SK-N-SH treated with all-trans-retinoic acid at 6 μM for 48 hours (cell line): ENCODE measurements at regions not wholly inside any gene's neighbourhood (a gene's known extent, or its start where the extent isn't known, plus 50 kb on each side); places are given as distances from the start of the nearest gene placed in this dataset.

ENCODE experiments used
- ATAC-seq: fragments of 200-7000 bp; cut with Tn5 transposase; 3 replicates; pipeline ENCODE4 v1.9.1; 2020; ENCODE audit warnings: mild to moderate bottlenecking, moderate library complexity
- ARNTL ChIP-seq: fragments of 450-650 bp; formaldehyde crosslinking; IDR thresholded peaks from 2 replicates; pipeline ENCODE4 v1.5.0; 2020; ENCODE audit warnings: low read depth, mild to moderate bottlenecking, moderate library complexity, borderline replicate concordance
- BACH2 ChIP-seq: fragments of 250-450 bp; sonication (Bioruptor Pico); IDR thresholded peaks from 2 replicates; pipeline ENCODE4 v1.9.0; 2021; ENCODE audit warnings: mild to moderate bottlenecking, borderline replicate concordance
- CREB5 ChIP-seq: fragments of 250-450 bp; sonication (Bioruptor Pico); IDR thresholded peaks from 2 replicates; pipeline ENCODE4 v1.5.1; 2020; ENCODE audit warnings: low read depth, mild to moderate bottlenecking, moderate library complexity
- CSDC2 ChIP-seq: fragments of 250-450 bp; sonication (Bioruptor Pico); IDR thresholded peaks from 2 replicates; pipeline ENCODE4 v1.5.0; 2020; ENCODE audit warnings: mild to moderate bottlenecking, moderate library complexity
- CSRNP3 ChIP-seq: fragments of 250-450 bp; sonication (Bioruptor Pico); IDR thresholded peaks from 2 replicates; pipeline ENCODE4 v1.5.1; 2021; ENCODE audit warnings: mild to moderate bottlenecking, moderate library complexity
- ESRRG ChIP-seq: fragments of 250-450 bp; sonication (Bioruptor Pico); IDR thresholded peaks from 2 replicates; pipeline ENCODE4 v1.6.1; 2021; ENCODE audit warnings: mild to moderate bottlenecking
- GLIS3 ChIP-seq: fragments of 250-450 bp; sonication (Bioruptor Pico); IDR thresholded peaks from 2 replicates; pipeline ENCODE4 v1.5.0; 2020; ENCODE audit warnings: mild to moderate bottlenecking, moderate library complexity
- ISL1 ChIP-seq: fragments of 250-450 bp; sonication (Bioruptor Pico); IDR thresholded peaks from 2 replicates; pipeline ENCODE4 v2.1.2; 2022; ENCODE audit warnings: mild to moderate bottlenecking, moderate library complexity
- OSR1 ChIP-seq: fragments of 250-450 bp; sonication (Bioruptor Pico); IDR thresholded peaks from 2 replicates; pipeline ENCODE4 v1.8.0; 2022; ENCODE audit warnings: moderate library complexity, mild to moderate bottlenecking, inconsistent platforms
- POU6F1 ChIP-seq: fragments of 250-450 bp; sonication (Bioruptor Pico); IDR thresholded peaks from 2 replicates; pipeline ENCODE4 v1.8.0; 2021; ENCODE audit warnings: low read depth, mild to moderate bottlenecking, moderate library complexity, borderline replicate concordance
- PPARA ChIP-seq: fragments of 250-450 bp; sonication (Bioruptor Pico); IDR thresholded peaks from 2 replicates; pipeline ENCODE4 v1.5.0; 2020; ENCODE audit warnings: mild to moderate bottlenecking, borderline replicate concordance
- RARB ChIP-seq: fragments of 250-450 bp; sonication (Bioruptor Pico); IDR thresholded peaks from 2 replicates; pipeline ENCODE4 v1.8.0; 2021; ENCODE audit warnings: mild to moderate bottlenecking, moderate library complexity
- SNAI2 ChIP-seq: fragments of 250-450 bp; sonication (Bioruptor Pico); IDR thresholded peaks from 2 replicates; pipeline ENCODE4 v1.5.0; 2020; ENCODE audit warnings: mild to moderate bottlenecking, moderate library complexity
- TCF4 ChIP-seq: fragments of 250-450 bp; sonication (Bioruptor Pico); IDR thresholded peaks from 2 replicates; pipeline ENCODE4 v1.8.0; 2021; ENCODE audit warnings: mild to moderate bottlenecking, moderate library complexity, borderline replicate concordance
- TOX ChIP-seq: fragments of 250-450 bp; sonication (Bioruptor Pico); IDR thresholded peaks from 2 replicates; pipeline ENCODE4 v1.8.0; 2021; ENCODE audit warnings: mild to moderate bottlenecking, moderate library complexity, borderline replicate concordance
- ZC3H10 ChIP-seq: fragments of 250-450 bp; sonication (Bioruptor Pico); IDR thresholded peaks from 2 replicates; pipeline ENCODE4 v1.5.1; 2021; ENCODE audit warnings: mild to moderate bottlenecking, moderate library complexity
- ZFP3 ChIP-seq: fragments of 250-450 bp; sonication (Bioruptor Pico); IDR thresholded peaks from 2 replicates; pipeline ENCODE4 v1.5.0; 2020; ENCODE audit warnings: mild to moderate bottlenecking, moderate library complexity
- ZFP30 ChIP-seq: fragments of 450-650 bp; formaldehyde crosslinking; IDR thresholded peaks from 2 replicates; pipeline ENCODE4 v1.5.0; 2022; ENCODE audit warnings: mild to moderate bottlenecking, moderate library complexity
- ZNF565 ChIP-seq: fragments of 450-650 bp; formaldehyde crosslinking; conservative IDR thresholded peaks from 2 replicates; pipeline ENCODE4 v1.5.0; 2020; ENCODE audit warnings: low read depth, mild to moderate bottlenecking, moderate library complexity
- ZNF70 ChIP-seq: fragments of 450-650 bp; formaldehyde crosslinking; IDR thresholded peaks from 2 replicates; pipeline ENCODE4 v1.5.0; 2020; ENCODE audit warnings: mild to moderate bottlenecking, moderate library complexity
- ZNF8 ChIP-seq: fragments of 450-650 bp; formaldehyde crosslinking; IDR thresholded peaks from 2 replicates; pipeline ENCODE4 v1.5.0; 2020; ENCODE audit warnings: mild to moderate bottlenecking, moderate library complexity
- TF ChIP-seq, protein P1 (sequence below): fragments of 250-450 bp; sonication (Bioruptor Pico); IDR thresholded peaks from 2 replicates; pipeline ENCODE4 v1.5.0; 2020; ENCODE audit warnings: mild to moderate bottlenecking, moderate library complexity

DNA sequence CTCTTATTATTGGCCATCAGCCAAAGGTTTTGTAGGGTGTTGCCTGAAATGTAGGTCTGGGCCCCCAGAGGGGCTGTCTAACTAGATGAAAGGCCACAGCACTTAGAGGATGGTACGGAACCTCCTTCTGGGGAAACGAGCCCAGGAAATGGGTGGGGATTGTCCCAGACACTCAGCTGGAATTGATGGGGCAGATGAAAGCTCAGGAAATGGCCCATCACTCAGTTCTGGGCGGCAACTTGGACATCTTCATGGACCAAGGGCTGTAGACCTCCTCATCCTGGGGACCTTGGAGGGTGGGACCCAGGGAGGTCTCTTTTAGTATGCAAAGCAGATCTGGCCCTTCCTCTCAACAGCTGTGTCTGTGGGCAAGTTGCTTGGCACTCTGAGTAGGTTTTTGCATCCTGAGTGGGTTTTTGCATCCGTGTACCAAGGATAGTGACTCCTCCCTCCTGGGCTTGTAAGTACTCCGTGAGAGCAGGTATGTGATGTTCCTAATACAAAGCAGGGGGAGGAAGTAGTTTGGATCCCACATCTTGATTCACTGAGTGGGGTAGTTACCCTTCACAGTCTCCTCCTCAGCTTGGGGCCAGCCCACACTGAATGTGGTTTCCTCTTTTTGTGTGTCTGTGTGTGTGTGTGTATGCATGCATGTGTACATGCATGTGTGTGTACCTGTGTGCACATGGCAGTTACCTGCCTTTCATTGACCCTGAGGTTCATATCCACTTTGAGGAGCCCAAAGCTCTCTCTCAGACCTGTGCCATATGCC, 292.0 kb downstream of the RPLP1 start (continued):
- no peak for TF ChIP-seq ZFP3
- no peak for TF ChIP-seq GLIS3 (CRISPR knock-in tag)
- no peak for TF ChIP-seq ISL1 (CRISPR knock-in tag)
- no peak for TF ChIP-seq RARB (CRISPR knock-in tag)
- no peak for TF ChIP-seq BACH2 (CRISPR knock-in tag)
- TF ChIP-seq ZFP30 (CRISPR knock-in tag): no peak
- TF ChIP-seq ZNF8 (CRISPR knock-in tag): no peak
- no peak for TF ChIP-seq OSR1 (CRISPR knock-in tag)
- no peak for TF ChIP-seq CREB5 (CRISPR knock-in tag)
- no peak for TF ChIP-seq ESRRG (CRISPR knock-in tag)
- no peak for TF ChIP-seq ZNF565

GRCh38 chr15:69747193-69747592, 294.6 kb downstream of the RPLP1 start:
- TF ChIP-seq CREB5 (CRISPR knock-in tag): no peak
- no peak for TF ChIP-seq SNAI2
- TF ChIP-seq ZC3H10: no peak
- no peak for TF ChIP-seq CSRNP3 (CRISPR knock-in tag)
- no peak for TF ChIP-seq RARB (CRISPR knock-in tag)
- TF ChIP-seq ISL1 (CRISPR knock-in tag): no peak
- TF ChIP-seq OSR1 (CRISPR knock-in tag): no peak
- TF ChIP-seq ARNTL (CRISPR knock-in tag): no peak
- no peak for TF ChIP-seq BACH2 (CRISPR knock-in tag)
- no peak for TF ChIP-seq POU6F1
- no peak for TF ChIP-seq TOX (CRISPR knock-in tag)
- no peak for TF ChIP-seq GLIS3 (CRISPR knock-in tag)
- TF ChIP-seq ZFP30 (CRISPR knock-in tag): no peak
- TF ChIP-seq CSDC2 (CRISPR knock-in tag): no peak
- no peak for TF ChIP-seq TCF4 (CRISPR knock-in tag)
- ATAC-seq: no peak

DNA sequence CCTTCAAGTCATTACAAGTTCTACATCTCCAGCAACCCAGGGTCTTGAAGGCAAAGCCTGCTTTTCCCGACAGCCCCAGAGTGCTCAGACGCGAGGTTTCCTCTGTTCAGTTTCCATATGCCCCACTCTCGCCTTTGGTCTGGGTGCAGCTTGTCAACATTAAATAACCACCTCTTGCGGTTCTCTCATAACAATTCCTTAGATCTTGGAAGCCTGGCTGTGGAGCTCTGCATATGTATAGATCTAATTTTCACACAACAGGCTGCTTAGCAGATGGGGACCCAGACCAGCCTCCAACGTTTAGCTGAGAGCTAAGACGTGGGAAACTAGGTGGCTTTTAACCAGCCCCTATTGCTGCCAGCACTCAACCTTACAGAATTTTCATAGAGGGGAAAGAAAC, 295.5 kb downstream of the RPLP1 start:
- ATAC-seq: no peak
- TF ChIP-seq GLIS3 (CRISPR knock-in tag) (no peak), ZNF8 (CRISPR knock-in tag) (no peak), ZNF565 (no peak)

DNA sequence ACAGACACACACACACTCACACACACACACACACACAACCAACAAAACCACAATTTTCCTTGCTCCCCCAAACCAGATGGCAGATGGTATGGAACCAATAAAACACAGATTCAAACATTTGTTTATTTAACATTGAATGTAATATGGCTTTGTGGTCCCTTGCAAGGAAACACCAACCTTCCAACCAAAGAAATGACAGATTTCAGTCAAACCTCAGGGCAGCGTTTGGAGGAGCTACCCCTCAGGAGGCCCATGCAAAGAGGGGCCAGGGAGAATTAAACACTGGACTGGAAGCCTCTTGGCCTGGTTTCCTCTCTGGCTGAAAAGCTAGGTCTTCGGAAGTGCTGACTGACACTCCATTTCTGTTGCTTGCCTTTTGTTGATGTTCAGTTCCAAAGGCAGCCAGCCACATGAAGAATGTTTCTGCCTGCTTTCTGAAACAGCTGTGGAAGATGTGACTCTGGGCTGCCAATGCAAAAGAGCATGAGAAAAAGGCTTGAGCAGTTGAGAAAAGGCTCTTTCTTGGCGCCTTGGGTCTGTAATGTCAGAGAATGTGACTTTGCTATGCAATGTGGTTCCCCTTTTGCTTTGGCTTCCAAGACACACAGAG, 296.1 kb downstream of the RPLP1 start:
- no peak for ATAC-seq
- TF ChIP-seq ZNF8 (CRISPR knock-in tag) (no peak), ZFP30 (CRISPR knock-in tag) (no peak), ZNF70 (no peak), ARNTL (CRISPR knock-in tag) (no peak), RARB (CRISPR knock-in tag) (no peak), ZC3H10 (no peak), PPARA (CRISPR knock-in tag) (no peak)
- TF ChIP-seq, all 23 proteins: peak for 0

GRCh38 chr15:69749274-69749673, 296.7 kb downstream of the RPLP1 start:
- no peak for ATAC-seq
- TF ChIP-seq POU6F1 (no peak), TCF4 (CRISPR knock-in tag) (no peak), ZFP3 (no peak), ARNTL (CRISPR knock-in tag) (no peak), ZNF70 (no peak), CSDC2 (CRISPR knock-in tag) (no peak)
- TF ChIP-seq, protein P1, sequence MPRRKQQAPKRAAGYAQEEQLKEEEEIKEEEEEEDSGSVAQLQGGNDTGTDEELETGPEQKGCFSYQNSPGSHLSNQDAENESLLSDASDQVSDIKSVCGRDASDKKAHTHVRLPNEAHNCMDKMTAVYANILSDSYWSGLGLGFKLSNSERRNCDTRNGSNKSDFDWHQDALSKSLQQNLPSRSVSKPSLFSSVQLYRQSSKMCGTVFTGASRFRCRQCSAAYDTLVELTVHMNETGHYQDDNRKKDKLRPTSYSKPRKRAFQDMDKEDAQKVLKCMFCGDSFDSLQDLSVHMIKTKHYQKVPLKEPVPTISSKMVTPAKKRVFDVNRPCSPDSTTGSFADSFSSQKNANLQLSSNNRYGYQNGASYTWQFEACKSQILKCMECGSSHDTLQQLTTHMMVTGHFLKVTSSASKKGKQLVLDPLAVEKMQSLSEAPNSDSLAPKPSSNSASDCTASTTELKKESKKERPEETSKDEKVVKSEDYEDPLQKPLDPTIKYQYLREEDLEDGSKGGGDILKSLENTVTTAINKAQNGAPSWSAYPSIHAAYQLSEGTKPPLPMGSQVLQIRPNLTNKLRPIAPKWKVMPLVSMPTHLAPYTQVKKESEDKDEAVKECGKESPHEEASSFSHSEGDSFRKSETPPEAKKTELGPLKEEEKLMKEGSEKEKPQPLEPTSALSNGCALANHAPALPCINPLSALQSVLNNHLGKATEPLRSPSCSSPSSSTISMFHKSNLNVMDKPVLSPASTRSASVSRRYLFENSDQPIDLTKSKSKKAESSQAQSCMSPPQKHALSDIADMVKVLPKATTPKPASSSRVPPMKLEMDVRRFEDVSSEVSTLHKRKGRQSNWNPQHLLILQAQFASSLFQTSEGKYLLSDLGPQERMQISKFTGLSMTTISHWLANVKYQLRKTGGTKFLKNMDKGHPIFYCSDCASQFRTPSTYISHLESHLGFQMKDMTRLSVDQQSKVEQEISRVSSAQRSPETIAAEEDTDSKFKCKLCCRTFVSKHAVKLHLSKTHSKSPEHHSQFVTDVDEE (CRISPR knock-in tag): no peak
